ENCODE measurements at regions not wholly inside any gene's neighbourhood (a gene's known extent, or its start where the extent isn't known, plus 50 kb on each side); places are given as distances from the start of the nearest gene placed in this dataset.

- TF ChIP-seq CTCF (IDR thresholded peaks at IDR 0.05) (no peak), POLR2A (IDR thresholded peaks at IDR 0.05) (no peak)
These were observed 660.8 kb downstream of the MECOM start for GRCh38 chr3:169002689-169003088.

Data from testis (tissue), 2 donors.